ENCODE measurements at regions not wholly inside any gene's neighbourhood (a gene's known extent, or its start where the extent isn't known, plus 50 kb on each side); places are given as distances from the start of the nearest gene placed in this dataset.

GRCh38 chrX:3244955-3245354 lies 101.5 kb downstream of the MXRA5 start:
- peak in 4 of 6 experiments; percentile 14 to 38 (median 20) for TF ChIP-seq CTCF (IDR thresholded peaks at IDR 0.05)
- no peak for TF ChIP-seq POLR2A (IDR thresholded peaks at IDR 0.05)

Data from thyroid gland (tissue), 4 donors.